MCF 10A (cell line): ENCODE measurements at regions not wholly inside any gene's neighbourhood (a gene's known extent, or its start where the extent isn't known, plus 50 kb on each side); places are given as distances from the start of the nearest gene placed in this dataset.
A peak's percentile ranks its signal among the peaks of the same experiment; 100 is the strongest.

Experiments used
- BruUV-seq: library from RNA; stranded (reverse); fragments of 400-500 nt; replicated peaks from 2 replicates; lab custom pipeline; 2021; lab: Mats Ljungman, UMichigan
- CTCF ChIA-PET: fragments of 300-600 bp; sonication (Branson Sonifier 250); formaldehyde crosslinking; extraction: SDS; loops from one replicate; lab custom pipeline; 2021; ENCODE audit warnings: antibody characterized with exemption, inconsistent platforms; lab: Yijun Ruan, JAX
- POLR2A ChIA-PET: fragments of 300-600, 350-650 bp; sonication (Branson Sonifier 250); formaldehyde crosslinking; extraction: SDS; loops from one replicate; lab custom pipeline; 2020; ENCODE audit warnings: antibody characterized with exemption, inconsistent platforms; lab: Yijun Ruan, JAX
- DNase-seq: peaks from one replicate; pipeline ENCODE4 v3.0.0-alpha.2; 2018; ENCODE audit not compliant: unreplicated experiment
- H3K27ac Mint-ChIP-seq: one replicate; pipeline ENCODE4 v1.8.0; 2022; ENCODE audit warnings: mild to moderate bottlenecking, low read depth, mixed read lengths; ENCODE audit not compliant: unreplicated experiment
- H3K27me3 Mint-ChIP-seq: one replicate; pipeline ENCODE4 v1.8.0; 2022; ENCODE audit warnings: mixed read lengths; ENCODE audit not compliant: insufficient read depth, unreplicated experiment
- H3K36me3 Mint-ChIP-seq: one replicate; pipeline ENCODE4 v1.8.0; 2022; ENCODE audit warnings: mild to moderate bottlenecking, moderate library complexity, mixed read lengths; ENCODE audit not compliant: insufficient read depth, unreplicated experiment
- H3K4me1 Mint-ChIP-seq: one replicate; pipeline ENCODE4 v1.8.0; 2022; ENCODE audit warnings: mixed read lengths; ENCODE audit not compliant: insufficient read depth, unreplicated experiment
- H3K4me3 Mint-ChIP-seq: one replicate; pipeline ENCODE4 v1.8.0; 2022; ENCODE audit warnings: mild to moderate bottlenecking, moderate library complexity, mixed read lengths; ENCODE audit not compliant: unreplicated experiment
- H3K9me3 Mint-ChIP-seq: one replicate; pipeline ENCODE4 v1.8.0; 2022; ENCODE audit warnings: mixed read lengths; ENCODE audit not compliant: unreplicated experiment
- CTCF ChIP-seq: fragments of 200-600 bp; IDR thresholded peaks from one replicate; pipeline ENCODE4 v1.8.0; 2022; ENCODE audit warnings: antibody characterized with exemption, mild to moderate bottlenecking; ENCODE audit not compliant: unreplicated experiment
- intact Hi-C: fragments of 100-400 bp; cut with micrococcal nuclease; formaldehyde crosslinking; loops from 2 replicates; pipeline ENCODE4 v1.14.1; 2022

- POLR2A ChIA-PET = no interaction called here
- CTCF ChIA-PET = interaction anchor here (0.6 to 1.1 kb wide), 2 partner anchors 172 to 264 kb away, joined by 3 to 5 read pairs; no protein-coding TSS in a partner anchor
- H3K4me3 Mint-ChIP-seq = no peak overlapping the region
- no peaks in the 10 kb centered on the region for H3K36me3 Mint-ChIP-seq
- peaks cover 15% of the 10 kb centered on the region for H3K4me1 Mint-ChIP-seq
- peak overlapping the region; percentile 25 for H3K27ac Mint-ChIP-seq
- no peak for DNase-seq
- intact Hi-C loops = no loop called here
- no TSS peak for BruUV-seq
- H3K27me3 Mint-ChIP-seq = peaks cover 37% of the 10 kb centered on the region
- no peak for TF ChIP-seq CTCF
- H3K9me3 Mint-ChIP-seq = no peaks in the 10 kb centered on the region
These were observed 142.1 kb upstream of the USP9X start for GRCh38 chrX:40943093-40943641.

- H3K36me3 Mint-ChIP-seq = no peaks in the 10 kb centered on the region
- peak; percentile 84 for DNase-seq
- intact Hi-C loops = no loop called here
- H3K4me3 Mint-ChIP-seq = no peak overlapping the region
- no peaks in the 10 kb centered on the region for H3K9me3 Mint-ChIP-seq
- no peak for TF ChIP-seq CTCF
- CTCF ChIA-PET = interaction anchor here (0.6 kb wide), 1 partner anchor 306 kb away, joined by 3 read pairs; no protein-coding TSS in a partner anchor
- POLR2A ChIA-PET = interaction anchor here (0.5 to 0.7 kb wide), 3 partner anchors 25 to 374 kb away, joined by 3 to 4 read pairs (median 3); no protein-coding TSS in a partner anchor
- BruUV-seq = no TSS peak
- H3K4me1 Mint-ChIP-seq = peaks cover 15% of the 10 kb centered on the region
- H3K27ac Mint-ChIP-seq = peak overlapping the region; percentile 22
- peaks cover 55% of the 10 kb centered on the region for H3K27me3 Mint-ChIP-seq
These were observed 139.9 kb upstream of the USP9X start for GRCh38 chrX:40945361-40945713.

GRCh38 chrX:40947276-40947675, 138.0 kb upstream of the USP9X start:
- no peak overlapping the region for H3K27ac Mint-ChIP-seq
- CTCF ChIA-PET = interaction anchor here (0.6 to 0.9 kb wide), 3 partner anchors 15 to 168 kb away, joined by 3 to 4 read pairs (median 3); no protein-coding TSS in a partner anchor
- DNase-seq = peak; percentile 49
- peaks cover 15% of the 10 kb centered on the region for H3K4me1 Mint-ChIP-seq
- TF ChIP-seq CTCF = no peak
- H3K36me3 Mint-ChIP-seq = no peaks in the 10 kb centered on the region
- intact Hi-C loops = no loop called here
- H3K4me3 Mint-ChIP-seq = no peak overlapping the region
- POLR2A ChIA-PET = interaction anchor here (1.1 kb wide), 1 partner anchor 60 kb away, joined by 3 read pairs; no protein-coding TSS in a partner anchor
- peaks cover 71% of the 10 kb centered on the region for H3K27me3 Mint-ChIP-seq
- BruUV-seq = no TSS peak
- no peaks in the 10 kb centered on the region for H3K9me3 Mint-ChIP-seq

- Mint-ChIP-seq H3K27me3 (peaks cover 77% of the 10 kb centered on the region), H3K9me3 (no peaks in the 10 kb centered on the region), H3K4me1 (peaks cover 15% of the 10 kb centered on the region), H3K36me3 (no peaks in the 10 kb centered on the region), H3K27ac (no peak overlapping the region), H3K4me3 (no peak overlapping the region)
- ChIA-PET POLR2A (no interaction called here), CTCF (no interaction called here)
- BruUV-seq = no TSS peak
- no peak for DNase-seq
- intact Hi-C loops = no loop called here
- no peak for TF ChIP-seq CTCF
These were observed 136.2 kb upstream of the USP9X start for GRCh38 chrX:40949071-40949470.
